Right lobe of liver (tissue), 6 donors: ENCODE measurements at regions not wholly inside any gene's neighbourhood (a gene's known extent, or its start where the extent isn't known, plus 50 kb on each side); places are given as distances from the start of the nearest gene placed in this dataset.
A peak's percentile ranks its signal among the peaks of the same experiment; 100 is the strongest.

Source experiments
- ATAC-seq, 4 donors: fragments of 200-7000 bp; cut with Tn5 transposase; one replicate each; pipeline ENCODE4 v1.9.1; 2020; ENCODE audit warnings: mild to moderate bottlenecking in 4 of 4, moderate library complexity in 4 of 4
- DNase-seq, 3 donors: peaks; one replicate each; pipeline ENCODE4 v3.0.0-alpha.2; 2020
- H3K27ac ChIP-seq, 3 donors: fragments of 200-600 bp; one replicate each; pipeline ENCODE4 v1.8.0; 2022
- H3K27me3 ChIP-seq, 2 donors: fragments of 200-600 bp; one replicate each; pipeline ENCODE4 v1.8.0; 2022
- H3K36me3 ChIP-seq, 4 donors: fragments of 200-600 bp; sonication (generic) in 1 of 4; one replicate each; pipeline versions ENCODE4 v1.5.1 to v1.8.0; 2017 to 2022; ENCODE audit warnings: control low read depth in 1 of 4
- H3K4me1 ChIP-seq, 4 donors: fragments of 200-600 bp; sonication (generic) in 1 of 4; one replicate each; pipeline versions ENCODE4 v1.5.1 to v1.8.0; 2017 to 2022; ENCODE audit warnings: control low read depth in 1 of 4
- H3K4me3 ChIP-seq, 3 donors: fragments of 200-600 bp; one replicate each; pipeline ENCODE4 v1.8.0; 2022
- H3K9me3 ChIP-seq, 4 donors: fragments of 200-600 bp; sonication (generic) in 1 of 4; one replicate each; pipeline versions ENCODE4 v1.5.1 to v1.8.0; 2017 to 2022; ENCODE audit warnings: control low read depth in 1 of 4
- CTCF ChIP-seq, 4 donors: fragments of 200-600 bp in 3 of 4; fragments of 450-650 bp in 1 of 4; IDR thresholded peaks; one replicate each; pipeline versions ENCODE4 v1.5.1 to v1.8.0; 2016 to 2022; ENCODE audit warnings: antibody characterized with exemption in 4 of 4, mild to moderate bottlenecking in 2 of 4
- POLR2A ChIP-seq: fragments of 450-650 bp; IDR thresholded peaks from one replicate; pipeline ENCODE4 v1.6.1; 2017; ENCODE audit warnings: antibody characterized with exemption, mild to moderate bottlenecking
- WGBS: methylation state at CpG from one replicate; pipeline ENCODE4 v1.1.6; 2018; ENCODE audit warnings: low coverage, low lambda C conversion rate; ENCODE audit not compliant: insufficient coverage; ENCODE audit errors: missing lambda C conversion rate; 5-methylcytosine and 5-hydroxymethylcytosine counted together
- intact Hi-C, 2 donors: fragments of 100-400 bp; cut with DNase I; formaldehyde crosslinking; loops; one replicate each; pipeline versions ENCODE4 v1.11.2 to v1.14.1; 2022
- donor health status: DM: no; HTN: yes; CAD: no.
- donor health status: DM: no; HTN: no; CAD: no.
- donor health status: DM: no; HTN: no; CAD: no.
- donor health status: DM: no; HTN: yes; CAD: no.
- donor health status: DM: no; HTN: yes; CAD: no.

GRCh38 chr10:63716016-63716580 is 194.9 kb downstream of the REEP3 start:
- Histone ChIP-seq H3K4me1 (peaks cover 0 to 57% (median 22%) of the 10 kb centered on the region in 4 donors), H3K27me3 (no peaks in the 10 kb centered on the region), H3K9me3 (no peaks in the 10 kb centered on the region), H3K4me3 (no peak overlapping the region), H3K36me3 (no peaks in the 10 kb centered on the region), H3K27ac (no peak overlapping the region)
- DNase-seq (no peak), ATAC-seq (no peak)
- WGBS: 43% methylated on average over 4 of the region's 4 CpGs
- intact Hi-C loops: no loop called here
- TF ChIP-seq POLR2A: no peak
- no peak for TF ChIP-seq CTCF (IDR thresholded peaks at IDR 0.05)

- ATAC-seq (no peak), DNase-seq (no peak)
- Histone ChIP-seq H3K27me3 (no peaks in the 10 kb centered on the region), H3K4me3 (no peak overlapping the region), H3K27ac (no peak overlapping the region), H3K9me3 (no peaks in the 10 kb centered on the region), H3K36me3 (no peaks in the 10 kb centered on the region), H3K4me1 (peaks cover 0 to 47% (median 17%) of the 10 kb centered on the region in 4 donors)
- WGBS: 89% methylated on average over 5 of the region's 11 CpGs
- intact Hi-C loops: no loop called here
- TF ChIP-seq CTCF (IDR thresholded peaks at IDR 0.05) (no peak), POLR2A (no peak)
Observed at GRCh38 chr10:63717027-63717715, 196.0 kb downstream of the REEP3 start.

- H3K9me3 ChIP-seq: no peaks in the 10 kb centered on the region
- no peaks in the 10 kb centered on the region for H3K36me3 ChIP-seq
- H3K27me3 ChIP-seq: no peaks in the 10 kb centered on the region
- WGBS: 71% methylated on average over 4 of the region's 4 CpGs
- H3K27ac ChIP-seq: peak overlapping the region in 1 of 3 donors; percentile 73
- no peak overlapping the region for H3K4me3 ChIP-seq
- ATAC-seq (no peak), DNase-seq (no peak)
- TF ChIP-seq CTCF (IDR thresholded peaks at IDR 0.05): no peak
- TF ChIP-seq POLR2A: no peak
- H3K4me1 ChIP-seq: peaks cover 0 to 38% (median 13%) of the 10 kb centered on the region in 4 donors
- intact Hi-C loops: no loop called here
Observed at GRCh38 chr10:63718006-63718405, 196.8 kb downstream of the REEP3 start.

GRCh38 chr10:63718421-63718820 is 197.2 kb downstream of the REEP3 start:
- intact Hi-C loops: no loop called here
- no peak for ATAC-seq

More at GRCh38 chr10:63718421-63718820, 197.2 kb downstream of the REEP3 start:
- Histone ChIP-seq H3K36me3 (no peaks in the 10 kb centered on the region), H3K4me3 (no peak overlapping the region), H3K9me3 (no peaks in the 10 kb centered on the region), H3K4me1 (peaks cover 0 to 34% (median 11%) of the 10 kb centered on the region in 4 donors), H3K27me3 (no peaks in the 10 kb centered on the region), H3K27ac (peak overlapping the region in 2 of 3 donors; percentile 45 to 73)
- TF ChIP-seq POLR2A (no peak), CTCF (IDR thresholded peaks at IDR 0.05) (no peak)
- DNase-seq: no peak
- WGBS: 57% methylated on average over 2 of the region's 7 CpGs
